ENCODE measurements at regions not wholly inside any gene's neighbourhood (a gene's known extent, or its start where the extent isn't known, plus 50 kb on each side); places are given as distances from the start of the nearest gene placed in this dataset.

GRCh38 chr2:117603060-117603459, 211.4 kb upstream of the DDX18 start:
- TF ChIP-seq POLR2AphosphoS5 (IDR thresholded peaks at IDR 0.05) (no peak), POLR2A (IDR thresholded peaks at IDR 0.05) (no peak)
